Prostate gland (tissue), 2 donors: ENCODE measurements at regions not wholly inside any gene's neighbourhood (a gene's known extent, or its start where the extent isn't known, plus 50 kb on each side); places are given as distances from the start of the nearest gene placed in this dataset.

ENCODE experiments used
- CTCF ChIP-seq, 4 experiments: fragments of 200-600 bp in 2 of 4; fragments of 450-650 bp in 2 of 4; sonication (generic) in 2 of 4; IDR thresholded peaks; 1 replicate in 3 of 4; 2 replicates in 1 of 4; pipeline ENCODE4 v1.5.1; 2016 to 2019; ENCODE audit warnings: antibody characterized with exemption in 4 of 4, mild to moderate bottlenecking in 2 of 4, moderate library complexity in 2 of 4
- POLR2AphosphoS5 ChIP-seq: sonication (generic); formaldehyde crosslinking; IDR thresholded peaks from one replicate; pipeline ENCODE4 v1.6.1; 2017; ENCODE audit warnings: antibody characterized with exemption

- TF ChIP-seq CTCF (IDR thresholded peaks at IDR 0.05) (no peak), POLR2AphosphoS5 (no peak)
These were observed 193.3 kb downstream of the SMC2 start for GRCh38 chr9:104287253-104287878.
